Neural progenitor cell (in vitro differentiated cells): ENCODE measurements at regions not wholly inside any gene's neighbourhood (a gene's known extent, or its start where the extent isn't known, plus 50 kb on each side); places are given as distances from the start of the nearest gene placed in this dataset.
A peak's percentile ranks its signal among the peaks of the same experiment; 100 is the strongest.
"Not testable (repeated sequence)": the region's sequence is repeated elsewhere in the genome, so short reads cannot be mapped to it uniquely, and the experiment has no call there.

ENCODE experiments used
- DNase-seq: peaks from one replicate; pipeline ENCODE4 v3.0.0-alpha.2; 2016; ENCODE audit warnings: low spot score
- H2AFZ ChIP-seq: fragments of 200-600 bp; sonication (generic); replicated peaks from 2 replicates; pipeline ENCODE4 v1.6.1; 2016; ENCODE audit warnings: antibody characterized with exemption
- H3F3A ChIP-seq: fragments of 200-600 bp; sonication (generic); 2 replicates; pipeline ENCODE4 v1.6.1; 2016; ENCODE audit warnings: antibody characterized with exemption, low read depth
- H3K27ac ChIP-seq: fragments of 200-600 bp; sonication (generic); 2 replicates; pipeline ENCODE4 v1.5.1; 2016; ENCODE audit warnings: mild to moderate bottlenecking
- H3K27me3 ChIP-seq: fragments of 200-600 bp; sonication (generic); 2 replicates; pipeline ENCODE4 v1.6.1; 2016; ENCODE audit warnings: mild to moderate bottlenecking, moderate library complexity
- H3K36me3 ChIP-seq: fragments of 200-600 bp; sonication (generic); 2 replicates; pipeline ENCODE4 v1.5.1; 2016
- H3K4me1 ChIP-seq: fragments of 200-600 bp; sonication (generic); 2 replicates; pipeline ENCODE4 v1.6.1; 2016; ENCODE audit warnings: mixed run types
- H3K4me2 ChIP-seq: fragments of 200-600 bp; sonication (generic); 2 replicates; pipeline ENCODE4 v1.6.1; 2016
- H3K4me3 ChIP-seq: fragments of 200-600 bp; sonication (generic); 2 replicates; pipeline ENCODE4 v1.5.1; 2016
- H3K79me2 ChIP-seq: fragments of 200-600 bp; sonication (generic); 2 replicates; pipeline ENCODE4 v1.6.1; 2016; ENCODE audit warnings: low read depth
- H3K9ac ChIP-seq: fragments of 200-600 bp; sonication (generic); 2 replicates; pipeline ENCODE4 v1.6.1; 2016
- H3K9me3 ChIP-seq: fragments of 200-600 bp; sonication (generic); 2 replicates; pipeline ENCODE4 v1.5.1; 2016; ENCODE audit warnings: low read depth
- H4K20me1 ChIP-seq: fragments of 200-600 bp; sonication (generic); 2 replicates; pipeline ENCODE4 v1.6.1; 2016; ENCODE audit warnings: low read depth
- H3K27ac Mint-ChIP-seq: 3 replicates; pipeline ENCODE4 v1.8.0; 2021; ENCODE audit warnings: mixed read lengths
- H3K27me3 Mint-ChIP-seq: 2 replicates; pipeline ENCODE4 v1.8.0; 2022; ENCODE audit warnings: low read depth, mild to moderate bottlenecking, inconsistent platforms, moderate library complexity, mixed read lengths; ENCODE audit not compliant: insufficient read depth
- H3K36me3 Mint-ChIP-seq: 3 replicates; pipeline ENCODE4 v1.8.0; 2021; ENCODE audit warnings: mixed read lengths
- H3K4me1 Mint-ChIP-seq: 3 replicates; pipeline ENCODE4 v1.8.0; 2021; ENCODE audit warnings: mixed read lengths
- H3K4me3 Mint-ChIP-seq: 3 replicates; pipeline ENCODE4 v1.8.0; 2021; ENCODE audit warnings: mild to moderate bottlenecking, moderate library complexity, mixed read lengths
- H3K9me3 Mint-ChIP-seq: 3 replicates; pipeline ENCODE4 v1.8.0; 2020; ENCODE audit warnings: mixed read lengths
- CTCF ChIP-seq: fragments of 200-600 bp; sonication (generic); IDR thresholded peaks from 2 replicates; pipeline ENCODE4 v1.5.1; 2017; ENCODE audit warnings: antibody characterized with exemption, mild to moderate bottlenecking
- EZH2 ChIP-seq: fragments of 200-600 bp; sonication (generic); IDR thresholded peaks from 2 replicates; pipeline ENCODE4 v1.6.1; 2017; ENCODE audit warnings: antibody characterized with exemption, mild to moderate bottlenecking, moderate library complexity
- EZH2phosphoT487 ChIP-seq: fragments of 200-600 bp; sonication (generic); IDR thresholded peaks from 2 replicates; pipeline ENCODE4 v1.6.1; 2017; ENCODE audit warnings: antibody characterized with exemption

GRCh38 chr3:22862111-22862510 is 341.0 kb upstream of the UBE2E2 start:
- peaks cover 5% of the 10 kb centered on the region for H3K4me1 Mint-ChIP-seq
- TF ChIP-seq EZH2 (no peak), CTCF (peak; percentile 22), EZH2phosphoT487 (no peak)
- no peaks in the 10 kb centered on the region for H3K4me1 ChIP-seq
- H3K4me3 Mint-ChIP-seq: no peak overlapping the region
- no peaks in the 10 kb centered on the region for H3K9me3 Mint-ChIP-seq
- no peak for DNase-seq
- no peaks in the 10 kb centered on the region for H3K27me3 Mint-ChIP-seq
- no peak overlapping the region for H2AFZ ChIP-seq
- H3K36me3 Mint-ChIP-seq: no peaks in the 10 kb centered on the region
- no peaks in the 10 kb centered on the region for H3F3A ChIP-seq
- no peaks in the 10 kb centered on the region for H3K36me3 ChIP-seq
- H3K27ac Mint-ChIP-seq: no peak overlapping the region
- H3K9me3 ChIP-seq: no peaks in the 10 kb centered on the region
- H3K27ac ChIP-seq: no peak overlapping the region
- H3K4me2 ChIP-seq: no peak overlapping the region
- no peaks in the 10 kb centered on the region for H3K27me3 ChIP-seq
- no peaks in the 10 kb centered on the region for H4K20me1 ChIP-seq
- H3K4me3 ChIP-seq: no peak overlapping the region
- no peak overlapping the region for H3K9ac ChIP-seq
- no peaks in the 10 kb centered on the region for H3K79me2 ChIP-seq

- not testable (repeated sequence) for H3K9me3 ChIP-seq, H3K27me3 Mint-ChIP-seq, H3F3A ChIP-seq, H3K27me3 ChIP-seq, H3K27ac ChIP-seq, H3K4me2 ChIP-seq, H3K79me2 ChIP-seq, H3K4me1 ChIP-seq, H3K4me1 Mint-ChIP-seq, DNase-seq, H3K4me3 ChIP-seq, H3K36me3 Mint-ChIP-seq, H2AFZ ChIP-seq, H3K9ac ChIP-seq, H4K20me1 ChIP-seq, H3K9me3 Mint-ChIP-seq, H3K27ac Mint-ChIP-seq, H3K36me3 ChIP-seq, H3K4me3 Mint-ChIP-seq
Measured at GRCh38 chr3:22882834-22883233, 320.3 kb upstream of the UBE2E2 start.

GRCh38 chr3:22885039-22885438 is 318.1 kb upstream of the UBE2E2 start:
- H3K27me3 ChIP-seq: no peaks in the 10 kb centered on the region
- H2AFZ ChIP-seq: no peak overlapping the region
- TF ChIP-seq CTCF: no peak
- no peak for TF ChIP-seq EZH2
- TF ChIP-seq EZH2phosphoT487: no peak
- H3K4me1 ChIP-seq: no peaks in the 10 kb centered on the region
- no peaks in the 10 kb centered on the region for H3K4me1 Mint-ChIP-seq
- H3K27ac ChIP-seq: no peak overlapping the region
- H3K9me3 ChIP-seq: no peaks in the 10 kb centered on the region
- no peak for DNase-seq
- H3K36me3 ChIP-seq: no peaks in the 10 kb centered on the region
- H3K27me3 Mint-ChIP-seq: no peaks in the 10 kb centered on the region
- no peak overlapping the region for H3K4me3 Mint-ChIP-seq
- no peak overlapping the region for H3K9ac ChIP-seq
- H3F3A ChIP-seq: no peaks in the 10 kb centered on the region
- H3K27ac Mint-ChIP-seq: no peak overlapping the region
- no peak overlapping the region for H3K4me2 ChIP-seq
- H4K20me1 ChIP-seq: no peaks in the 10 kb centered on the region
- H3K79me2 ChIP-seq: no peaks in the 10 kb centered on the region
- H3K36me3 Mint-ChIP-seq: no peaks in the 10 kb centered on the region
- no peak overlapping the region for H3K4me3 ChIP-seq
- no peaks in the 10 kb centered on the region for H3K9me3 Mint-ChIP-seq

GRCh38 chr3:22885574-22886341 is 317.4 kb upstream of the UBE2E2 start:
- Histone ChIP-seq H3K9me3 (no peaks in the 10 kb centered on the region), H3K4me3 (no peak overlapping the region), H3K36me3 (no peaks in the 10 kb centered on the region), H3K4me2 (no peak overlapping the region), H2AFZ (no peak overlapping the region), H3K79me2 (no peaks in the 10 kb centered on the region), H3F3A (no peaks in the 10 kb centered on the region), H3K4me1 (no peaks in the 10 kb centered on the region), H3K9ac (no peak overlapping the region), H3K27ac (no peak overlapping the region), H4K20me1 (no peaks in the 10 kb centered on the region), H3K27me3 (no peaks in the 10 kb centered on the region)
- Mint-ChIP-seq H3K4me3 (no peak overlapping the region), H3K27ac (no peak overlapping the region), H3K27me3 (peaks cover under 1% of the 10 kb centered on the region), H3K4me1 (no peaks in the 10 kb centered on the region), H3K36me3 (no peaks in the 10 kb centered on the region), H3K9me3 (no peaks in the 10 kb centered on the region)
- no peak for TF ChIP-seq CTCF
- no peak for TF ChIP-seq EZH2phosphoT487
- no peak for TF ChIP-seq EZH2
- no peak for DNase-seq
